ENCODE measurements at regions not wholly inside any gene's neighbourhood (a gene's known extent, or its start where the extent isn't known, plus 50 kb on each side); places are given as distances from the start of the nearest gene placed in this dataset.

GRCh38 chr13:47349211-47349610 lies 452.4 kb upstream of the HTR2A start:
- TF ChIP-seq CTCF (IDR thresholded peaks at IDR 0.05) (no peak), EZH2 (IDR thresholded peaks at IDR 0.05; ENCODE audit: borderline replicate concordance, insufficient read depth, low read depth, low read length, poor library complexity, severe bottlenecking) (no peak)

All from B cell (primary cell).